ENCODE measurements at regions not wholly inside any gene's neighbourhood (a gene's known extent, or its start where the extent isn't known, plus 50 kb on each side); places are given as distances from the start of the nearest gene placed in this dataset.

DNA sequence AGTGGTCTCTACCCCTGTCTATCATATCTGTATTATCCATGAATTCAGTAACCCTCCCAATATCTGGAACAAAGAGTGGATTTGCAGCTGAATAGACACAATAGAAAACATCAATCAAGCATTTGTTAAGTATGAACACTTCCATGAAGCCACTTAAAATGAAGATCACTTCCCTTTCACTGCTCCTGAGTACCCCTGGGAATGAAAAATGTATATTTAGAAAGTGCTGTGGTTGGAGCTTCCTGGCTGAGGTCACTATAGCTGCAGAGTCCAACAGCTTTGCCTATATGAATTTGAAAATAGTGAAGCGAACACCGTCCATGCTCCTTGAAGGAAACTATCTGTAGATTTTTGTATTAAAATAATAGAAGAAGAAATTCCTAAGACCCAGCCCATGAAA lies 227.0 kb downstream of the DTHD1 start:
- H3K4me3 ChIP-seq (ENCODE audit: control insufficient read depth, low read depth, low read length), result no peak overlapping the region
- TF ChIP-seq, protein P1, sequence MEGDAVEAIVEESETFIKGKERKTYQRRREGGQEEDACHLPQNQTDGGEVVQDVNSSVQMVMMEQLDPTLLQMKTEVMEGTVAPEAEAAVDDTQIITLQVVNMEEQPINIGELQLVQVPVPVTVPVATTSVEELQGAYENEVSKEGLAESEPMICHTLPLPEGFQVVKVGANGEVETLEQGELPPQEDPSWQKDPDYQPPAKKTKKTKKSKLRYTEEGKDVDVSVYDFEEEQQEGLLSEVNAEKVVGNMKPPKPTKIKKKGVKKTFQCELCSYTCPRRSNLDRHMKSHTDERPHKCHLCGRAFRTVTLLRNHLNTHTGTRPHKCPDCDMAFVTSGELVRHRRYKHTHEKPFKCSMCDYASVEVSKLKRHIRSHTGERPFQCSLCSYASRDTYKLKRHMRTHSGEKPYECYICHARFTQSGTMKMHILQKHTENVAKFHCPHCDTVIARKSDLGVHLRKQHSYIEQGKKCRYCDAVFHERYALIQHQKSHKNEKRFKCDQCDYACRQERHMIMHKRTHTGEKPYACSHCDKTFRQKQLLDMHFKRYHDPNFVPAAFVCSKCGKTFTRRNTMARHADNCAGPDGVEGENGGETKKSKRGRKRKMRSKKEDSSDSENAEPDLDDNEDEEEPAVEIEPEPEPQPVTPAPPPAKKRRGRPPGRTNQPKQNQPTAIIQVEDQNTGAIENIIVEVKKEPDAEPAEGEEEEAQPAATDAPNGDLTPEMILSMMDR (conservative IDR thresholded peaks at IDR 0.05; ENCODE audit: control insufficient read depth, insufficient read depth, low read depth, low read length), result no peak
- DNase-seq (ENCODE audit: low read depth), result no peak

GRCh38 chr4:36509845-36510244 lies 228.4 kb downstream of the DTHD1 start:
- DNase-seq (ENCODE audit: low read depth), result no peak
- TF ChIP-seq, protein P1 (conservative IDR thresholded peaks at IDR 0.05; ENCODE audit: control insufficient read depth, insufficient read depth, low read depth, low read length), result no peak
- no peak overlapping the region for H3K4me3 ChIP-seq (ENCODE audit: control insufficient read depth, low read depth, low read length)

DNA sequence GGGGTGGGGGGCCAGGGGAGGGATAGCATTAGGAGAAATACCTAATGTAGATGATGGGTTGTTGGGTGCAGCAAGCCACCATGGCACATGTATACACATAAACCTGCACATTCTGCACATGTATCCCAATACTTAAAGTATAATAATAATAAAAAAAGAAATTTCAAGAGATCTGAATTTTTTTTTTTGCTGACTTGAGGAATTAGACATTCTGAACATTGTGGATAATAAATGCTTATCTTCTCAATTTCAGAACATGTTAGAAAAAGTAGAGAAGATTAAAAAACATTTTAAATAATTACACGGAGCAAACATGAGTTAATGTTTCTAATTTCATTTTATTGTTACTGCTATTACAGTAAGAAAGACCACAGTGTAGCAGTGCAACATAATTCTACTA lies 230.4 kb downstream of the DTHD1 start:
- H3K4me3 ChIP-seq (ENCODE audit: control insufficient read depth, low read depth, low read length), result no peak overlapping the region
- TF ChIP-seq, protein P1 (conservative IDR thresholded peaks at IDR 0.05; ENCODE audit: control insufficient read depth, insufficient read depth, low read depth, low read length), result no peak
- no peak for DNase-seq (ENCODE audit: low read depth)

- DNase-seq (ENCODE audit: low read depth), result no peak
- H3K4me3 ChIP-seq (ENCODE audit: control insufficient read depth, low read depth, low read length), result no peak overlapping the region
- TF ChIP-seq, protein P1 (conservative IDR thresholded peaks at IDR 0.05; ENCODE audit: control insufficient read depth, insufficient read depth, low read depth, low read length), result no peak
Observed at GRCh38 chr4:36516522-36517095, 235.2 kb downstream of the DTHD1 start.

- DNase-seq (ENCODE audit: low read depth), result no peak
- TF ChIP-seq, protein P1 (conservative IDR thresholded peaks at IDR 0.05; ENCODE audit: control insufficient read depth, insufficient read depth, low read depth, low read length), result no peak
- no peak overlapping the region for H3K4me3 ChIP-seq (ENCODE audit: control insufficient read depth, low read depth, low read length)
Observed at GRCh38 chr4:36523182-36523581, 241.8 kb downstream of the DTHD1 start.

DNA sequence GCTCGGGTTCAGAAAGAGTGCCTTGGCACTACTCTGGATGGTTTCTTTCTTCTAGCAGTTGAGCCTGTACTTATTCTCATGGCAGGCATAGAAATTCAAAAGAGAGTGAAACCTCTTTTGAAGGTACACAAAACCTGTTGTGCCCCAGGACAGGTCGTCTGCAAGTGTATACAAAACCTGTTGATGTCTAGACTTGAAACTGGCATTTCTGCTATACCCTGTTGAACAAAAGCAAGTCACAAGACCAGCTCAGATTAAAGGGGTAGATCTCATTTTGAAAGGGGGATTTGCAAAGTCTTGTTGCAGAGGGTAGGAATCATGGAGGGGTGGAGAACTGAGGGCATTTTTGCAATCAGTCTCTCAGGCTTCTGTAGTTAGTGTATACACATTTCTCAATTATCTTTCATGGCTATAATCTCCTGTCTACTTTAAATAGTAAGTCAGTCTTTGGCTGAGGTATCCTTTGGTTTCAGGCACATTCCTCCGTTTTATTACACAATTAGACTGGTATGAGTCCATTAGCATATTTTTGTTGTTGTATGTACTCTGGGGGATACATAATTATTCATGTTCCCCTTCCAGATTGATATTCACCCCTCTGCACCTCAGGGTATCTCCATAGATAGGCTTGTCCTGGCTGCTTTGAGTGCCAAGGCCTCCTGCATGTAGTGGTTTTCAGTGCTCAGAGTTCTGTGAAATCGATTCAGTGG lies 251.4 kb downstream of the DTHD1 start:
- TF ChIP-seq, protein P1 (conservative IDR thresholded peaks at IDR 0.05; ENCODE audit: control insufficient read depth, insufficient read depth, low read depth, low read length), result no peak
- no peak for DNase-seq (ENCODE audit: low read depth)
- no peak overlapping the region for H3K4me3 ChIP-seq (ENCODE audit: control insufficient read depth, low read depth, low read length)
